CD1c-positive myeloid dendritic cell (primary cell): ENCODE measurements at regions not wholly inside any gene's neighbourhood (a gene's known extent, or its start where the extent isn't known, plus 50 kb on each side); places are given as distances from the start of the nearest gene placed in this dataset.

Experiments used
- DNase-seq: peaks from one replicate; pipeline ENCODE4 v3.0.0-alpha.2; 2016; ENCODE audit errors: extremely low spot score

DNA sequence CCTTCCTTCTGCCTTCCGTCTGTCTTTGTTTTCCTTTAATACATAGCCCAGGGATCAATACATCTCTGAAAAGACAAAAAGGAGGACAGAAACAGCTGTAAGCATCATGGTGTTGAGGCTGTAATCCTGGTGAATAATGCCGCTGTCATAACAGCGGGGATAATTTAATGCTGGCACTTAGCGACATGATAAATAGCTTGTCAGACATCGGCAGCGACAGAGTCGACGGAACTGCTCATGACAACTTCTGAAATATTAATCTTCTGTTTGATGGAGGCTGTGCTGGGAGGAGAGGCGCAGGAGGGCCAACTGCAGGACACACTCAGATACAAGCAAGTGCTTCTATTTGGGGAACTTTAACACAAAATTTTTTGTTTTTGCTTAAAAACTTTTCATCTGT, 602.2 kb downstream of the GALR1 start:
- no peak for DNase-seq

DNA sequence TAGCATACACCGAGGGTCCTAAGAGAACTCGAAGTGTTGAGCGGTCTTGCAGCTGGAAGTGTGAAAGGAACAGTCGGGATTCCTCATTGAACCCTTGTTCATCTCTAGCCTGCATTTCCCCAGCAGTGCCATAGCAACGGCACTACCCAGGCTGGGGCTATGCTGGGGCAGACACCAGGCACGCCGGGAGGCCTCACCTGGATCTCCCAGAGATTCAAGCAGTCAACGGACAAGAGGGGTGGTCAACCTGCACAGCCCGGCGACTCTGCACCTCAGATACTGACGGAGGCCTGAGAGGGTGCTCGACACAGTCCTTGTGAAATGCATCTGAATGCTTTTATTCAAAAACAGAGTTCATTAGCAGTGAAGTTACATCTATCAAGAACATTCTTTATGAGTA, 604.2 kb downstream of the GALR1 start:
- no peak for DNase-seq

DNA sequence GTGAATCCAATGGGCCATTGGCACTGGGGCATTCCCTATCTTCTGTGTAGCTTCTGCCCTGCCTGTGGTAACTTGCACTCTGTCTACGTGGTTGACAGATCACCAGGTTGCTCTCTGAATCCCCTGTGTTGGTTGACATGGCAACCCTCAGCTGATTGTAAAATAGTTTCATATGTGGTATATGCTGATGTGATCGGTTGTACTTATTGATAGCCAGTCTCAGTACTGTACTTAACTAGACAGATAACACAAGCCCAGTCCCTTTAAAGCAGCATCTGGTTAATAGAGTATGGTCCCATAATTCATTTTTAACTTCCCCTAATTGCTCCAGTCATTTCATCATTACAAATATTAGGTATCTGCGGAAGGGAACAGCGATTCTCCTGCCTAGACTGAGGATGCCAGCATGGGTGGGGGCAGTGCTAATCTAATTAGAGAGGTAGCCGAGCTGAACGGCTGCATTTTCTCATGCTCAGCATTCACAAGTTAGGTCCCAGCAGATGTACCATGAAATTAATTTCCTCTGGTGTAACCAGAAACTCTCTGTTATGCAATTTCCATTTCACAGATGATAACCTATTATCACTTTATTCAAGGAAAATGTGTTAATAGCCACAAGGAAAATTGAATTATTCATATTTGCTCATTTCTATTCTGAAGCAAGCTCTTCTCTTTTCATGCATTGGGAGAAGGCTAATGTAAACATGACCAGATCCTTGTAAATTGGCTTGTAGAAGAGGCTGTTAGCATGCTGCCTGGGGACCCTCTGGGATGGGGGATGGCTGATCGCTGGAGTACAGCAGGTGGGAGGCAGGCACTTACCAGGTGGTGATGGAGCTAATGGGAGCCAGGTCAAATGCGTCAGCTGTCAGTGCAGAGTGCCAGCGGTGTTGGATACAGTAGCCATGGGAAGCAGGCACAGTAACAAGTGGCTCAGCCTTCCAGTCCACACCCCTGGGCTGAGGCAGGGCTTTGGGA, 608.3 kb downstream of the GALR1 start:
- DNase-seq = no peak

DNA sequence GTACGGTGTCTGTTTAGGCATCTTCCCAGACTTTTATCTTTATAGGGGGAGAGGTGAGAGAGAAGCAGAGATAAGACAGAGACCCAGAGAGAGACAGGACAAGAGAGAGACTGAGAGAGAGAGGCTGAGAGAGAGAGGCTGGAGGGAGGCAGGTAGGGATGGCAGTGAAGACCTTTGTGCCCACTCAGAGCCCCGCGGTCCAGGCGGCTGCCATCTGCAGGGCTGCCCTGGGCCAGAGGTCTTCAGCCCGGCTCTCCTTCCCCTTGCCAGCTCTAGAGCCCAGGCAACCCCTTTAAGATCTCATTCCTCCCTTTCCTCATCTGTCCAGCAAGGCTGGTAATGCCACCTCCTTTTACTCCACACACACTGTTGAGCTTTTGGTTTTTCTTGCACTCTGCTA, 610.0 kb downstream of the GALR1 start:
- no peak for DNase-seq

DNA sequence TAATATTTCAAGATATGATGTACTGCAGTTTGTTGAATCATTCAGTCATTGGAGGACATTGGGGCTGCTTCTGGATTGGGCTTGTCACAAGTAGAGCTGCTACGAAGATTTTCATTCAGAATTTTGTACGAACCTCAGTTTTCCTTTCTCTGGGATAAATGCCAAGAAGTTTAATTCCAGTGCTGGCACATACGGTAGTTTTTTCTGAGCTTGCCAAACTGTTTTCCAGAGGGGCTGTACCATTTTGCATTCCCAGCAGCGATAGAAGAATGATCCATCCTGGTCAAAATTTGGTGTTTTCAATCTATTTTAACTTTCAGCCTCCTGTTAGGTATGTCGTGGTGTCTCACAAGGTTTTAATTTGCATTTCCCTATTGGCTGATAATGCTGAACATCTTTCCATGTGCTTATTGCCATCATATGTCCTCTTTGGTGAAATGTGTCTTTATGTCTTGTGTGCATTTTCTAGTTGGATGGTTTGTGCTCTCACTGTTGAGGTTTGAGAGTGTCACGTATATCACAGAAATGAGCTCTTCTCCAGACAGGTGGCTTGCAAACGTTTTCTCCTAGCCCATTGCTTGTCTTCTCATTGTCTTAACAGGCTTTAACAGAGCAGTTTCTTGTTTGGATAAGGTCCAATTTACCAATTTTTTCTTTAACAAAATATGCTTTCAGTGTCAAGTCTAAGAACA, 612.6 kb downstream of the GALR1 start:
- no peak for DNase-seq

DNA sequence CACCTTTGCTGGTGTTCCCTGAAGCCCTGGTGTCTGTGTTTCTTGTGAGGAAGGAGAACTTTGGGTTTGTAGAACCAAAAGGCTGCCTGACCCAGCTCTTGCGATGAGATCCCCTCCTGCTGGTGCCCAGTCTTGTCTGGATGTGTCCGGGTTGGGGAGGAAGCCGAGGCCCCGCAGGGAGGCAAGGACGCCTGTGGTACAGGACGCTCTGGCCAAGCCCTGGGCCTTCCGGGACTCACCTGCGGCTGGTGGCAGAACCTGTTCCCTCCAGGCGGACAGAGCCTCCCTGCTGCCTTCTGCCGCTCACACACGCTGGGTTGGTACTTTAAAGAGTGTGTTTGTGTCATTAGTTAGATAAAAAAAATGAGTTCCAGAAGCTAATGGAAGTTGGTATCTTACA, 616.2 kb downstream of the GALR1 start:
- no peak for DNase-seq

DNA sequence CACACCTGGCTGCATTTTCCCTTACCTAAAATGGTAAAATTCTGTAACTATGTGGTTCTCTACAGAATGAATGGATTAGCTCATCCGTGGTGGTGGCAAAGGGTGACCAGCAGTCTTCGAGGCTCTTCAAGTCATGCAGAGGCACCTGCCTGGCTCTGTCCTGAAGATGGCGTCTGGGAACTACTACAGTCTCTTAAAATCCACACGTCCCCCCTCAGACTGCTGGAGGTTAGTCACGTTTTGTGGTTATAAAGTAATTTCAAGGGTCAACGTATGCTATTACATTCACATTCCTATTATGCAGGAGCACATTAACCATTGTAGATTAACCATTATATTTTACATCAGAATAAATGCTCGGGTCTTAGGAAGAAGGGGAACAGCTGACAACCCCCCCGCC, 616.7 kb downstream of the GALR1 start:
- DNase-seq = no peak

DNA sequence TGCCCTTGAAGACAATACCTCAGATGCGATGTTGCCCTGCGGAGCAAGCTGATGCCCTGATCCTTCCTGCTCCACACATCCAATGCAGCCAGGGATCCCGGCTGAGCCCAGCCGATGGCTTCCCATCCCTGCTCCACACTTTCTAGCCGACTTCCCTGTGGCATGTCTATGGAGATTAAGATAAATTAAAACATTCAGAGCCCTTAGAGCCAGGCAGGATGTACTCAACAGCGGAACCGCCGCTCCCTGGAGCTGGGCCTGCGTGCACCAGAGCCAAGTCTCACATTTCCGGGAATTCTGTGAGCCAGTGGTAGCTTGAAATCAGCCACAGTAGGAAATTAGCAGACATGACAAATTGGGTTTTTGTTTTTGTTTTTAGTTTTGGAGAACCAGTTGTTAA, 620.6 kb downstream of the GALR1 start:
- no peak for DNase-seq

DNA sequence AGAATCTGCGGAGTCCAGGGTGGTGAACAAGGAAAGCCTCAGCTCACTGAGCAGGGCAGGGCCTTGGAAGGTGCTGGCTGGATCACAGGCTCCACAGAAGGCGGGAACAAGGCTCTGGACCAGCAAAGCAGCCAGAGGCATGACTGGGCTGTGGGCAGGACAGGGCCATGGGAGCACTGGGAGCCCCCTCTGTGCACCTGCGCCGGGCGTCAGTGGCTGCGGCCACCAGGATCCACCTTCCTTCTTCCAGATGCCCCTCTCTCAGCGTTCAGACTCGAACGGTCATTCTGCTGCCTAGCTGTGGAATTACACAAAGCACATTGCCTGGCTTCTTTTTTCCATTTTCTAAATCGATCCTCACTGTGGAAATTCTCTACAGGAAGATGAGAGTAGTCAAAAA, 621.2 kb downstream of the GALR1 start:
- DNase-seq = no peak

DNA sequence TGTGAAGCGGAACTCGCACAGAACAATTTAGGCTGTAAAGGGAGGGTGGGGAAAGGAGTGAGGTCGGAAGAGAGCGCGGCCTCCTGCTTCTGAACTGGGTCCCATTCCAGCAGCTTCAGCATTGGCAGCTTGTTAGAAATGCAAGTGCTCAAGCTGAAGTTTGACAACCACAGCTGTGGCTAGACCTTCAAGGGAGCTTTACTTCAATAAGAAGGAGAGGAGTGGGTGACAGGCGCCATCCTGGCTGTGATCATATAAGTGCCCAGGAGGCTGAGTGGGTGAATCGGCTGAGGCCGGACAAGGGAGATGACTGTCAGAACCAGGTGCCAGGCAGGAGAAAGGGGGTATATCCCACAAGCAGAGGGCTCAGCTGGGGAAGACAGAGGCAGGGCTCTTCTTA, 622.5 kb downstream of the GALR1 start:
- no peak for DNase-seq

DNA sequence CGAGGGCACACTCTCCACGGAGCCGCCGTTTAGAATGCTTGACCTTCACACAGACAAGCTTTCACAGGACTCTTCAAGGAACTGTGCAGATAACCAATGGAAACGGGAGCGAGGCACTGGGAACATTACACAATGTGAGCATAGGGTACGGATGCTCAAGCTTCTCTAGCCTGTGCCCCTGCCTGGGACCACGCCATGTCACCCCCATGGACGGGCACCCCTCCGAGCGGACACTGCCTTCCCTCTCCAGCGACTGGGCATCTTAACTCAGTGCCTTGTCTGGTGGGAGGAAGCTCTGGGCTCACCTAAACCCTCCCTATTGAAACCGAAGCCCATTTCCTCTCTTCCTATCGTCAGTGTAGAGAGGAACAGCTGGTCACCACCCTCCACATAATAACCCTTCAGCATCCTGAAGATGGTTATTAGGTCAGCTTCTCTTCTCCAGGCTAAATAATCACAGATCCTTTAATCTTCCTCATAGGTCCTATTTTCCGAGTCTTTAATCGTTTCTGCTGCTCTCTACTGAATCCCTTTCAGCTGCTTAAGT, 626.7 kb downstream of the GALR1 start:
- no peak for DNase-seq

DNA sequence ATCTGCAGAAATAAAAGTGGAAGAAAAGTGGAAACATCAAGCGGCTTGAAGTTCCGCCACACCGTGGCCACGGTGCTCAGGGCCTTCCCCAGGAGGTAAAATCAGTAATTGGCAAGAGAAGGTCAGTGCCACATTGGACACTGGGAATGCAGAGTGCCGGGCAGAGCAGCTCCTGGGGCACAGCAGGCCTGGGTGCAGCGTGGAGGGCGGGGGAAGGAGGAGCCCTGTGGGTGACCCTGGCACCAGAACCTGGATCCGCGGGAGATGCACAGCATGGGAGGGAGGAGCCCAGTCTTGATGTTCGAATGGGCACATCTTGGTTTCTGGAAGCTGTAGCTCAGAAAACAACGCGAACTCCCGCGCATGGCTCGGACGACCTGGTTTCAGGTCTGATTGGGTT, 630.2 kb downstream of the GALR1 start:
- no peak for DNase-seq

DNA sequence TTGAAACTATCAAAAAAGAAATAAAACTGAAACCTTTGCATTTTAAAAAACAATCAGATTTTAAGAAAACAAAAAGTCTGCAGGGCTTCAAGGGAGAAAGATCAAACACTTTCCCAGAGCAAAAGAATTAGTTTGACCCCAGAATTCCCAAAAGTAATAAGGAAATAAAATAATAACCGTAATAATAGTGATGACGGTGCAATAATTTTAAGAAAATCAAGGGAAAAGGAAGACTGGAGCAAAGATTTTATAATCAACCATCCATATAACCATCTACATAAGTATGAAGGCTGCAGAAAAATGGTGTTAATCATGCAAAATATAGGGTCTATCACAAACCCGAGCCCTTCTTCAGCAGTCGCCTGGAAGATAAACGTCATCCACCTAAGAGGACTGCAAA, 634.8 kb downstream of the GALR1 start:
- DNase-seq = no peak

DNA sequence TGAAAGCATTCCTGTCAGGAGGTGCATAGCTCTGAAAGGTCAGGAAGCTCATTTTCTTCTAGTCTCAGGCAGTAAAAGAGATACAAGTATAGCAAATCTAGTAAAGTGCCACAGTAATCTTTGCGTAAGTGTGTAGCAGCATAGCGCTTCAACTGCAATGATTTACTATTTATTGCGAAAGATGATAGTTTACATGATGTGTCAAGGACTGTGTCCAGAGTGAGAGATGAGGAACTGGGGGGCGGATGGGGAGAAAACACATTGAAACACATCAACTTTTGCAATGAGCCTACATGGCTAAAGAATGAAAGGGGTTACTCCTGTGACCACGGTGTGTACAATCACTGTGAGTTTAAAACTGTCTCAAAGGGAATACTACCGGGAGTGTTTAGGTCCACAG, 644.4 kb downstream of the GALR1 start:
- DNase-seq = no peak

DNA sequence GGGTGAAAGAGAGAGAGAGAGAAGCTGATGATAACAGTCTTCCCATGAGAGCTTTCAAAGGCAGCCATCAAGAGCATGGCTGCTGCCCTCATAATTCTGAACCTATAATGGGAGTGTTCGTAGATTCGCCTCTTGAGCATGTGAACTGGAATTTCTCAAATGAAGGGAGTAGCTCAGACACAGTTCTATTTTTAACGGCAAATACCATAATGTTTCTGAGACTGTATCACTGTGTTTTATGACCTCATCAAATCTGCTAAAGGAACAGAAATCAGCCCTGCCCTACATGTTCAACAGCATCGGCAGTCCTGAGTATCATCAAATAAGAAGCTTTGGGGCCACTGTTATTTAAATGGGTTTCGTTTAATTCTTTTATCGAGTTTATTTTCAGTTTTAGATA, 645.6 kb downstream of the GALR1 start:
- no peak for DNase-seq

DNA sequence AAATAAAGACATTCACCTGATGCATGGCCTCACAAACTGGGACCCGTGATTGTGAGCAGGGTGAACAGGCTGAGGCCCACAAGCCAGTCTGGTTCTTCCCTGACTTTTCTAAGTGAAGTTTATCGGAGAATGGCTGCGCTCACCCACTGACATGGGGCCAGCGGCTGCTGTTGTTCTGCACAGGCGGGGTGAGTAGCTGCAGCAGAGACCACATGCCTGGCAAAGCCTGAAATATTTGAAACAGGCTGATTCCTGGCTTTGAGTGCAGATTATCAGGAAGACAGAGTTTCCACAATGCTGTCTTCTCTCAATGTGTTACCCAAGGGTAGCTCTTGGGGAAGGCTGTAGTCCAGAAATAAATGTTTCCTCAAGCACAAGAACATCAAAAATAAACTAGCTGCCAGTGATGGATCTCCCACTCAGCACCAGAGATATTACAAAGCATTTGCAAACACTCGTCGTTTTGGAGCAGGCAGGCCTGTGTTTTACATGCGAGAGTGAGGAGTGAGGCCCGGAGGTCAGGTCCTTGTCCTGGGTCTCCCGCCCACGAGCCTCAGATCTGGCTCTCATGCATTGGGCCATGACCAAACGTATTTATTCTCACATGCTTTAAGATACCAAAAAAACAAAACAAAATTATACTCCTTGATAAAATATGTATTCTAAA, 647.1 kb downstream of the GALR1 start:
- no peak for DNase-seq

DNA sequence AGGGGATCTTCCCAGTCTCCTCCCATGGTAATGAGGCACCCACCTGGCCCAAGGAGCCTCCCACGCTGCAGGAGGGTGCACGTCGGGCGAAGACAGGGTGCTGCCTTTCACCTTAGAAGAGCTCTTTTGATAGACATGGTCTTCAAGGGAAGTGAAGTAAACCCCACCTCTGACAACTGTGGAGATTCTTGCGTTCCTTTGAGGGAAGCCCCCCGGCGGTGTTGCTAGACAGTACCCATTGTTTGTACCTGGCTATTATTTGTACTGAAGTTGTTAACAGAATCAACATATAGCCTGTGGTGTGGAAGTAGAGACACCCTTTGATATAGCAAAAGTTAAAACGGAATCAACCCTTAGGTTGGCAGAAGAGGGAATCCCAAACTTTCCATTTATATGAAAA, 648.0 kb downstream of the GALR1 start:
- DNase-seq = no peak

DNA sequence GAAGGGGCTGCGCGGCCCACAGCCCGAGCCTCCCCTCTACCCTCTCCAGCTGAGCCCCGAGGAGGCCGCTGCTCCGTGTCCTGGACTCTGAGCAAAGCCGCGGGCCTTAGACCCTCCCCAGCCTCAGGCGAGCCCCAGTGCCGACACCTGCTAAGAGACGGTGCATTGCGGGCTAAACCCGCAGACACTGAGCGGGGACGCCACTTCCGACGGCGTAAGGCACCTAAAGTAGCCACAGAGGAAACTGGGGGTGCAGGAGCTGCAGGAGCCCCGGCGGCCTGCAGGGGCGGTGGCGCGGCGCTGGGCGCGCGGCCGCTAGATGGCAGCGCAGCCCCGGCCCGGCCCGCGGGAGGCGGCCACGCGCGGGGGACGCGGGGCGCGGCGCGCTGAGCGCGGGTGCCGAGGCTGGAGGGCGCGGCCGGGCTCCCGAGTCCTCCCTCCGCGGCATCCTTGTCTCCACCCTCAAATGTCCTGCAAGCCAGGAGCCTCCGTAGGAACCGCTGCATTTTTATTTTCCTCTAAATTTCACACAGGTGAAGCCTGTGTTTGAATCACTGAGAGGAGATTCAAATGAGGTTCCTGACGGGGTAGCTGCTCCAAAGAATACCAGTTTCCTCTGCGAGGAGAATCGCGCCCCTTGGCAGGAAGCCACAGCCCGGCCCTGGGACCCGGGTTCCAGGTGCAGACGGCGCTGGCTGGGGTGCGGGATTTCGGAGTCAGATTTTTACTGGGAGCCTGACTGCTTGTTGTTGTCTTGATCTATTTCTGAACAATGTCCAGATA, 650.5 kb downstream of the GALR1 start:
- peak; percentile 67 for DNase-seq

DNA sequence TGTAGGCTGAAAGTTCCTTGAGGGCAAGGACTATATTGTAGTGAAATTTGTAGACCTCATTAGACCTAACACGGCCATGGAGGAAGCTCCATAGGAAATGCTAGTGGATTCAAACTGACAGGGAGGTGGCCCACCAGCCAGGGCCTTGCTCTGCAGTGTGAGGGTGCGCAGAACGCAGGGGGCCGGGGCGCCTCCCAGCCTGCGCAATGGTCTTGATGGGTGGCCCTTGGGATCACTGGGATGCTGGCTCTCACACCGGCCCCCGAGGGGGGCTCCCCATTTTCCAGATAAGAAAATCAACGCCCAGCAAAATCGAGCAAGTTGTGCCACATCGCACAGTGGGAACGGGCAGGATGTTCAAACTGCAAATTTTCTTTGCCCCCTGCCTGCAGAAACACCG, 655.4 kb downstream of the GALR1 start:
- no peak for DNase-seq

DNA sequence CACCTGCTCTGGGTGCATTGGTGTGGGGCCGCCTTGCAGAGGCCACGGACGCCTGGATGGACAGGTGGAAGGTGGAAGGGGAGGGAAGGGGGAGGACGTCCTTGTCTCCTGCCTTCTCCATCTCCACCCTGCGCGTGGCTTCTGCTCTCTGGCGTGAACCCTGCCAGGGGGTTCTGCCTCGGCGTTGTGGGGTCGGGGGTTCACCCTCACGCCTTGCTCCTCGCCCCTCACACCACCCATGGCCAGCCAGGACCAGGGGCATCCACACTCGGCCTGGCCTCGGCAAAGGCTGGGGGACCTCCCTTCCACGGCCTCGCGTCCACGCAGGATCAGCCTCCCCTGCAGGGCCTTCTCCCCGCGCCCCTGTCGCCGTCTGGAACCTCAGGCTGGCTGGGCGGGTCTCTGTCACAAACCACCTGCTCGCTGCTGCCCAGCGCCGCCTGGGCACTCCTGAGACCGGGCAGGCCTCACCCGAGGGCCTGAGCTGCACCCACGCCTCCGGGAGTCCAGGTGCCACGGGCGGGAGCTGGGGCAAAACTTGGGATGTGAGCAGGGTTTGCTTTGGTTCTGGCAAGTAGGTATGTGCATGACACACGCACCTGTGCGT, 655.9 kb downstream of the GALR1 start:
- no peak for DNase-seq
